ENCODE measurements at regions not wholly inside any gene's neighbourhood (a gene's known extent, or its start where the extent isn't known, plus 50 kb on each side); places are given as distances from the start of the nearest gene placed in this dataset.
"Not testable (repeated sequence)": the region's sequence is repeated elsewhere in the genome, so short reads cannot be mapped to it uniquely, and the experiment has no call there.

- intact Hi-C loops (cut with DNase I) = not testable (repeated sequence)
Observed at GRCh38 chr11:23883426-23884048, 613.3 kb upstream of the LUZP2 start.

GRCh38 chr11:23884341-23884740, 612.5 kb upstream of the LUZP2 start:
- no peaks in the 10 kb centered on the region for H3K9me3 ChIP-seq (ENCODE audit: control insufficient read depth, low read length)
- DNase-seq (no peak), ATAC-seq (no peak)
- no peak overlapping the region for H3K27ac ChIP-seq (ENCODE audit: low read length)
- intact Hi-C loops (cut with DNase I) = no loop called here
- H3K27me3 ChIP-seq (ENCODE audit: control insufficient read depth, insufficient read depth) = no peaks in the 10 kb centered on the region
- H3K4me1 ChIP-seq (ENCODE audit: control insufficient read depth, insufficient read depth, low read length) = no peaks in the 10 kb centered on the region
- H3K4me3 ChIP-seq (ENCODE audit: low read length) = no peak overlapping the region

More at GRCh38 chr11:23883426-23884048, 613.3 kb upstream of the LUZP2 start:
- not testable (repeated sequence) for H3K27ac ChIP-seq (ENCODE audit: low read length); ATAC-seq; H3K4me3 ChIP-seq (ENCODE audit: low read length); H3K27me3 ChIP-seq (ENCODE audit: control insufficient read depth, insufficient read depth); H3K9me3 ChIP-seq (ENCODE audit: control insufficient read depth, low read length); H3K4me1 ChIP-seq (ENCODE audit: control insufficient read depth, insufficient read depth, low read length)
- 91% methylated on average over 26 of the region's 26 CpGs for WGBS
- peak in 2 of 3 donors; percentile 32 to 36 for DNase-seq

- WGBS = 52% methylated on average over 2 of the region's 2 CpGs
- H3K9me3 ChIP-seq (ENCODE audit: control insufficient read depth, low read length) = no peaks in the 10 kb centered on the region
- peak in 1 of 2 donors; percentile 62 for ATAC-seq
Observed at GRCh38 chr11:23885801-23886200, 611.1 kb upstream of the LUZP2 start.

DNA sequence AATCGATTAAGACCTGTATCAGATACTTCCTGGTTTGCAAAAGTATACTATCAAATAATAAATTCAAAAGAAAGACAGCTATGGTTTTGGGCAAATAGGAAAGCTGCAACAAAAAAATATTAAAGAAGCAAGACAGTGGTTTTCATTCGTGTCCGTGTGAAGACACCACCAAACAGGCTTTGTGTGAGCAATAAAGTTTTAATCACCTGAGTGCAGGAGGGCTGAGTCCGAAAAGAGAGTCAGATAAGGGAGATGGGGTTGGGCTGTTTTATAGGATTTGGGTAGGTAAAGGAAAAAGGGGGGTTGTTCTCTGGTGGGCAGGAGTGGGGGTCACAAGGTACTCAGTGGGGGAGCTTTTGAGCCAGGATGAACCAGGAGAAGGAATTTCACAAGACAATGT, 609.7 kb upstream of the LUZP2 start:
- ATAC-seq; H3K4me1 ChIP-seq (ENCODE audit: control insufficient read depth, insufficient read depth, low read length); H3K27ac ChIP-seq (ENCODE audit: low read length); H3K27me3 ChIP-seq (ENCODE audit: control insufficient read depth, insufficient read depth); intact Hi-C loops (cut with DNase I); DNase-seq; H3K4me3 ChIP-seq (ENCODE audit: low read length); H3K9me3 ChIP-seq (ENCODE audit: control insufficient read depth, low read length): not testable (repeated sequence)
- 86% methylated on average over 4 of the region's 4 CpGs for WGBS

More at GRCh38 chr11:23885801-23886200, 611.1 kb upstream of the LUZP2 start:
- no peak overlapping the region for H3K27ac ChIP-seq (ENCODE audit: low read length)
- no peaks in the 10 kb centered on the region for H3K4me1 ChIP-seq (ENCODE audit: control insufficient read depth, insufficient read depth, low read length)
- intact Hi-C loops (cut with DNase I) = no loop called here
- H3K27me3 ChIP-seq (ENCODE audit: control insufficient read depth, insufficient read depth) = no peaks in the 10 kb centered on the region
- DNase-seq = peak in 1 of 3 donors; percentile 47
- H3K4me3 ChIP-seq (ENCODE audit: low read length) = no peak overlapping the region

DNA sequence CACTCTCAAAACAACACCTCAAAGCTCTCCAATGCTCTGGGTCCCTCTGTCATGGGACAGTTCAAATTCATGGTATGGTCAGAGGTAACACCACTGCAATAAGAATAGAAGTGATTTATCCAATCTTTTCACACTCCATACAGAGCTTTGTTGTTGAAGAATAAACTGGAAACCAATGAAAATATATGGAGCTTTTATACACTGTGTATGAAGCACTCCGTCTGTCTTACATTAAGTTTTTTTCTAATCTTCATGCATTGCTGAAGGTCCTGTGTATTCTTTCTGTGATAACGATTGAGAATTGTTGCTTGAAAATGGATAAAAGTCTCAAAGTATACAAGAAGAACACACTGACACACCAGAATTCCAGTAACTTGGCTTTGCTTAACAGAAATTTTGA, 603.7 kb upstream of the LUZP2 start:
- Histone ChIP-seq H3K4me1 (ENCODE audit: control insufficient read depth, insufficient read depth, low read length) (no peaks in the 10 kb centered on the region), H3K27me3 (ENCODE audit: control insufficient read depth, insufficient read depth) (no peaks in the 10 kb centered on the region), H3K9me3 (ENCODE audit: control insufficient read depth, low read length) (no peaks in the 10 kb centered on the region), H3K27ac (ENCODE audit: low read length) (no peak overlapping the region), H3K4me3 (ENCODE audit: low read length) (no peak overlapping the region)
- 81% methylated on average over 2 of the region's 2 CpGs for WGBS
- intact Hi-C loops (cut with DNase I) = no loop called here
- no peak for ATAC-seq
- DNase-seq = no peak

DNA sequence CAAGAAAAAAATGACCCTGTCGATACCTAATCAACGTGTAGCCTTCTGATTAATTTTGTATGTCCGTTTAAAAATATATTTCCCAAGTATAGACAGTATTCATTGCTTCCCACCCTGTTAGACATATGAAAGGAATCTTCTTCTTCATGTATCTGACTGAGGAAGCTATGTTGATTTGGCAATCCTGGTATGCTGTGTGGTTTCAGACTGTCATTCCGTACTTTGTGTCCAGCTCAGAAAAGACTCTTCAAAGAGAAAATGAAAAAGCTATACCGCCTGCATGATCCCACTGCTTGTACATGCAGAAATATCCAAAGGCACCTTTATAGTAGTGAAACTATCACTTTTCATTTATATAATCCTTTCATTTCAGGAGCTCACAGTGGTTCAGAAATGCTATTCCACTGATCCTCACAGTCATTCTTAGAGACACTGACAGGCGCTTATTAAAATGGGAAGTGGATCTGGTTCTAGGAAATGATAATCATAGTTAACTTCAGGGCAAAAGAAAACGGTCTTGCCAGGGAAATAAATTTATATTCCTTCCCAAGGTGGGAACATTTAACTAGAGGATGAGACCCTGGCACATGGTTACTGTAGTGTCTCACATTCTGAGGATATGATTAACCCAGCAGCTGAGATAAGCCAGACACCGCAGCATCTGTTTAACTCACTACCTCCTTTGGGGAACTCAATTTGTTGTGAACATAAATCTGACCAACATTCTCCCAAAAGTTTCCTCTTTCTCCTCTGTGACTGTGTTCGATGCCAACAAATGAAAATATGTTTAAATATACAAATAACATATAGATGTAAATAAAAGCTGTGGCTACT, 599.2 kb upstream of the LUZP2 start:
- H3K27me3 ChIP-seq (ENCODE audit: control insufficient read depth, insufficient read depth) = no peaks in the 10 kb centered on the region
- no peak for DNase-seq
- no peak overlapping the region for H3K27ac ChIP-seq (ENCODE audit: low read length)
- 56% methylated on average over 9 of the region's 9 CpGs for WGBS
- no peaks in the 10 kb centered on the region for H3K4me1 ChIP-seq (ENCODE audit: control insufficient read depth, insufficient read depth, low read length)
- H3K4me3 ChIP-seq (ENCODE audit: low read length) = no peak overlapping the region
- ATAC-seq = no peak
- H3K9me3 ChIP-seq (ENCODE audit: control insufficient read depth, low read length) = no peaks in the 10 kb centered on the region
- intact Hi-C loops (cut with DNase I) = no loop called here

DNA sequence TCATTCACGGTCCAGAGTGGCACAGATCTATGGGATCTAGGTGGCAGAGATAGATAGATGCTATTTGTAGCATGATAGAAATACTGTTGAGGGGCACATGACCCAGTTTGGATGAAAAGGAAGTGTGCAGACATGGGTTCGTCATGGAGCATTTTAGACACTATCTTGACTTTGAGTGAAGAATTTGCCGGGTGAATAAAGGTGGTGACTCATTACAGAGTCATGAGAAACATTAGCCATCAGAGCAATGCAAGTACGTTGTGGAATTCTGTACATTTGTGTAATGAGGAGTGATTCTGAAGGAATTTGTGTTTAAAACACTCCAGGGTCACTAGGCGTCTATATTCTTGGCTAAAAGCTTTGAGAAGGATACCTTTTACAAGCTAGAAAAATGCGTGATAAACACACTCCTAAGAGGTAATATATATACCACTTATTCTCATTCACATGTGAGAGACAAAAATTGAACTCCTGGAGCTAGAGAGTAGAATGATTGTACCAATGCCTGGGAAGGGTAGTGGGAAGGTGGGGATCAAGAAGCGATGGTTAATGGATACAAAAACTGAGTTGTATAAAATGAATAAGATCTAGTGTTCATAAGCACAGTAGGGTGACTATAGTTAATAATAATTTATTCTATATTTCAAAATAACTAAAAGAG, 593.7 kb upstream of the LUZP2 start:
- WGBS = 61% methylated on average over 7 of the region's 7 CpGs
- Histone ChIP-seq H3K27ac (ENCODE audit: low read length) (no peak overlapping the region), H3K9me3 (ENCODE audit: control insufficient read depth, low read length) (no peaks in the 10 kb centered on the region), H3K4me3 (ENCODE audit: low read length) (no peak overlapping the region), H3K4me1 (ENCODE audit: control insufficient read depth, insufficient read depth, low read length) (no peaks in the 10 kb centered on the region), H3K27me3 (ENCODE audit: control insufficient read depth, insufficient read depth) (no peaks in the 10 kb centered on the region)
- intact Hi-C loops (cut with DNase I) = no loop called here
- DNase-seq (no peak), ATAC-seq (no peak)

DNA sequence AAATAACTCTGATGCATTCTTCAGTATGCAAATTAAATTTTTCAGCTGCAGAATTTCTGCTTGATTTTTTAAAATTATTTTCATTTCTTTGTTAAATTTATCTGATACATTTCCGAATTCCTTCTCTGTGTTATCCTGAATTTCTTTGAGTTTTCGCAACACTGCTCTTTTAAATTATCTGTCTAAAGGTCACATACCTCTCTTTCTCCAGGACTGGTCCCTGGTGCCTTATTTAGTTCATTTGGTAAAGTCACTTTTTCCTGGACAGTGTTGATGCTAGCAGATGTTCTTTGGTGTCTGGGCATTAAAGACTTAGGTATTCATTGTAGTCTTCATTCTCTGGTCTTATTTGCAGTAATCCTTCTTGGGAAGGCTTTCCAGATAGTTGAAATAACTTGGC, 577.4 kb upstream of the LUZP2 start:
- 71% methylated on average over 2 of the region's 2 CpGs for WGBS
- Histone ChIP-seq H3K4me1 (ENCODE audit: control insufficient read depth, insufficient read depth, low read length) (no peaks in the 10 kb centered on the region), H3K27me3 (ENCODE audit: control insufficient read depth, insufficient read depth) (no peaks in the 10 kb centered on the region), H3K27ac (ENCODE audit: low read length) (no peak overlapping the region), H3K4me3 (ENCODE audit: low read length) (no peak overlapping the region), H3K9me3 (ENCODE audit: control insufficient read depth, low read length) (no peaks in the 10 kb centered on the region)
- intact Hi-C loops (cut with DNase I) = no loop called here
- no peak for ATAC-seq
- DNase-seq = no peak

- intact Hi-C loops (cut with DNase I) = no loop called here
- no peaks in the 10 kb centered on the region for H3K9me3 ChIP-seq (ENCODE audit: control insufficient read depth, low read length)
- DNase-seq (no peak), ATAC-seq (no peak)
- no peaks in the 10 kb centered on the region for H3K4me1 ChIP-seq (ENCODE audit: control insufficient read depth, insufficient read depth, low read length)
- H3K27me3 ChIP-seq (ENCODE audit: control insufficient read depth, insufficient read depth) = no peaks in the 10 kb centered on the region
- no peak overlapping the region for H3K27ac ChIP-seq (ENCODE audit: low read length)
- 65% methylated on average over 1 of the region's 1 CpG for WGBS
- H3K4me3 ChIP-seq (ENCODE audit: low read length) = no peak overlapping the region
Observed at GRCh38 chr11:23923357-23923756, 573.5 kb upstream of the LUZP2 start.

DNA sequence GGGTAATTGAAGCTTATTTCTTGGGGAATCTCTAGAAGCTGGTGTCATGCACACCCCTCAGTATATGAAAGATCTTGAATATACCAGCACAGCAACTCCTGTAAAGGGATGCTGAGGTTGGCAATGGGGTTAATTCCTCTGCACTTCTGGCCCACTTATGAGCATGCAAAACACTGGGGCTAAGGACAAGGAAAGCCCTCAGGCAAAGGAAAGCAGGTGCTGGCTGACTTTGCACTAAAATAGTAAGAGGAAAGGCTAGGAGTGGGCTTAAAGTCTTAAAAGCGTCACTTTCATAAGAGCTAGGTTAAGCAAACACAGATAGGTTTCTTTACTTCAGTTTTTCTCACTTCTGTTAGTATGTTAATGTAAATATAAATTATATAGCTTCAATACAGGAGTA, 572.6 kb upstream of the LUZP2 start:
- H3K27ac ChIP-seq (ENCODE audit: low read length) = no peak overlapping the region
- no peaks in the 10 kb centered on the region for H3K4me1 ChIP-seq (ENCODE audit: control insufficient read depth, insufficient read depth, low read length)
- ATAC-seq (no peak), DNase-seq (no peak)
- 83% methylated on average over 1 of the region's 1 CpG for WGBS
- no peaks in the 10 kb centered on the region for H3K27me3 ChIP-seq (ENCODE audit: control insufficient read depth, insufficient read depth)
- no peak overlapping the region for H3K4me3 ChIP-seq (ENCODE audit: low read length)
- H3K9me3 ChIP-seq (ENCODE audit: control insufficient read depth, low read length) = no peaks in the 10 kb centered on the region
- intact Hi-C loops (cut with DNase I) = no loop called here

GRCh38 chr11:23931443-23931842, 565.4 kb upstream of the LUZP2 start:
- DNase-seq (no peak), ATAC-seq (no peak)
- Histone ChIP-seq H3K4me3 (ENCODE audit: low read length) (no peak overlapping the region), H3K9me3 (ENCODE audit: control insufficient read depth, low read length) (no peaks in the 10 kb centered on the region), H3K27me3 (ENCODE audit: control insufficient read depth, insufficient read depth) (no peaks in the 10 kb centered on the region), H3K27ac (ENCODE audit: low read length) (no peak overlapping the region), H3K4me1 (ENCODE audit: control insufficient read depth, insufficient read depth, low read length) (no peaks in the 10 kb centered on the region)
- WGBS = 66% methylated on average over 2 of the region's 2 CpGs
- intact Hi-C loops (cut with DNase I) = no loop called here

Data from right cardiac atrium (tissue), 5 donors.